Stimulated activated CD4-positive, alpha-beta T cell treated with anti-CD3 and anti-CD28 coated beads, Interleukin-15, amount 100 ng/mL, for 24 hours (primary cell): ENCODE measurements at regions not wholly inside any gene's neighbourhood (a gene's known extent, or its start where the extent isn't known, plus 50 kb on each side); places are given as distances from the start of the nearest gene placed in this dataset.

Experiments used
- DNase-seq: peaks from one replicate; pipeline ENCODE4 v3.0.0-alpha.2; 2020

DNA sequence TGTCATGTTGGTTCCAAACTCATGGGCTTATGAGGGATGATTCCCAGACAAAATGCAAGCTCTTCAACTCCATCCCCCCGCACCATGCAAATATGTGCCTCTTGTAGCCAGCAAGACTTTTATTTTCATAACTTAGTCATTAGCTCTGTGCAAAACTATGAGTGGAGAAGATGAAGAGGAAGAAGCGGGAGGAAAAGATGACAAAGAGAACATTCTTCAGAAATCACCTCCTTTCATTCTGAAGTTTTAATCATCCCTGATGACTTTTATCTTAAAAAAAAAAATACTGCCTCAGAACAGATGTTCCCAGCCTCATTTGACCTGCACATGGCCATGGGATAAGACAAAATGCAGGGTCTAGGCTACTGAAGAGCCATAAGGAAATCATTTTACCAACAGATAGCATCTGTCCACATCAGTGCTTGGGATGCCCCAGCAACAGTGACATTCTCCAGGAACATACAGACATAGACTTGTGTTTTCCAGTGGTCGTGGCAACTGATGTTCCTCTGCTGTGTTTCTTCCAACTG lies 145.5 kb downstream of the WNT5A start:
- no peak for DNase-seq

DNA sequence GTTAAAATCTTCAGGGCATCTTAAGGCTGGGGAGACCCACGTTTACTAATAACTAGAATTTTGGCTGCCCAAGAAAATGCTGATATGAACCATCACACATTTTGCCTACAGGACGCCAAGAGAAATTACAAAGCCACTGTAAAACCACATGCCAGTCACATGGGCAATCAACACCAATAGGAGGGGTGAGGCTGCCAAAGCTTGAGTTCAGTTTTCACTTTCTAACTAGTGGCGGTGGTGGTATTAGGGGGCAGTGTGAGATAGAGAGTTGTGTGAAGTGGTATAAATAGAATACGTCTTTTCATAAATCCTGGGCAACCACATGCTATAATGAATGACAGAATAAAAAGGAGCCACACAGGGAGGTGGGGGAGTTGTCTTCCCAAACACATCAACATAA lies 147.3 kb downstream of the WNT5A start:
- DNase-seq = no peak

DNA sequence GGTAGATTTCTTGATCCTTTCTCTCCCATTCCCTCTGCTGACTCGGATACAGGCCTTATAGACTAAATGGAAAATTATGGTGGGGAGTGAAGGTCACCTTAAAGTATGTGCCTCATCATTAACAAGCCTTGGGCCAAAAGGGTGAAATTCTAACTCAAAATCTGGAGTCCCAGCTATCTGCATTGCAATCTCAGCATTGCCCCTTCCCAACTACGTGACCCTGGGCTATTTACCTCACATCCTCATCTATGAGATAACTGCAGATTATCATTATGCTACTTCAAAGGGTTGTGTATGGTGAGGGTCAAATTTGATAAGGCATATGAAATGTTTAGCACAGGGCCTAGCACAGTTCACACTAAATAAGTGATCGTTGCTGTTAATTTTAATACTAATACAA lies 147.7 kb downstream of the WNT5A start:
- DNase-seq = no peak

DNA sequence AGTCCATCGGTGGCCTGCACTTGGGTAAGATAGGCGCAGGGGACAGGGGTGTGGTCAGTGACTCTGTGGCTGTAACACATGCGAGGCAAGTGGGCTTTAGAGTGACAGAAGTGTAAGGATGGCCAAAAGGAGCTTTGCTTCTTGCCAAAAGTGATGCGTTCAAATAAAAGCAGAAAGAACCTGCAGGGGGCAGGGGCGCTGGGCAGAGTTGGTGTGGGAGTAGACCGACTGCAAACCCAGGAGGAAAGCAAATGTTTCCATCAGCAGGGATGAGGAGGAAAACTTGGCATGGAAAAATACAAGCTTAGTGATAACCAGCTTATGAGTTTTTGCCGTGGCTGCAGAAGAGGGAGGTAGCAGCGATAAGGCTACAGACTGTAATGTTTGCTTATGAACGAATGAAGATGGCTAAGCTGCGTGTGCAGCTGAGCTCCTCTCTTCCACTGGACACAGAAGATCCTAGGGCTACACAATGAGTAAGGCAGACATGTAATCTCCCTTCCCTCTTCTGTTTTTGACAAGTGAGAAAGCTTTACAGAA lies 149.4 kb downstream of the WNT5A start:
- no peak for DNase-seq

DNA sequence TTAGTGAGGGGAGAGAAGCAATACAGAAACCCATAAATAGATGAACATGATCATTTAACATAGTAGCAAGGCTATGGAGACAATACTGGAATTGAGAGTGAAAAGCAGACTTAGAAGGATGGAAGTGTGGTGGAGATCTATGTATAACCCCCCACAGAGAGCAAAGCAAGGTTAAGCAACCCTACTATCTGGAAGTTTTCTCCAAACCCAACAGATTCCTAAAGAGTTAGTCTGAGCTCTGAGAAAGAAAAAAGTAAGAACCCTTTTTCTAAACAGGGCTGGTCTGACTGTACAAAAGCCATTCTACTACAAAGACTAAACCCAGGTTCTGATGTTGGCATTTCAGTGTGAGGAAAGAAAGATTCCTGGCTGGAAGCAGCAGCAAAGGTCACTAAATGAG lies 153.2 kb downstream of the WNT5A start:
- DNase-seq = no peak

DNA sequence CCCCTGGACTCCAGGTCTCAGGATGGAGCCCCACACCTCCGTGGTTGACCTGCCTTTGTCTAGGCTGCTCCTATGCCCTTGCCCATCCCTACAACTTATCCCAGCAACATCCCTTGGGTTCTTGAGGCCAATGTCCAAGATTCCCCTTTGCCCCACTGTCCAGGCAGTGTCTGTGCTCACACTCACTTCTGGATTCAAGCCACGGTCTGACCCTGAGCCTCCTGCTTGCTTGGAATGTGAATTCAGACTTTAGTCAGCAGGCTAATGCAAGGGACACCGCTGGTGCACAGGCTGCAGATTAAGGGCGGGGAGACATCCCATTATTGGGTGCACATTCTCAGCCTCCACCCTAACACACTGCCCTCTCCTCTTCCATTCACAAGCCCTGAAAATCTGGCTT lies 154.1 kb downstream of the WNT5A start:
- DNase-seq = no peak

DNA sequence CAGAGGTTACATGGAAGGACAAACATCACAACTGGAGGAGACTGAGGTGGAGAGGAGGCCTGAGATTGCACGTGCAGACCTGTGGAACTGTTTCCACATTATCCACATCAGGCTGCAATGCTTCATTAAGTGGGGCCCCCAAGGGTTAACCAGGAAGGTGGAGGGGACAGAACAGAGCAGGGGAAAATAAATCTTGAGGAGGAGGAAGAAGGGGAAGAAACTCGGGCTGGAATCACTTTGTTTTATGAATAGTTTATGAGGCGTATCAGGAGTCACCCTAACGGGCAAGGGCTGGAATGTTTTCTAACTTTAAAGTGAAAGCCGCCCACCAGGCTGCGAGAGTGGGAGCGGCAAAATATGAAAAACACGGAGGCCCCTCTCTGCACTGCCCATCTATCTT lies 154.9 kb downstream of the WNT5A start:
- no peak for DNase-seq

DNA sequence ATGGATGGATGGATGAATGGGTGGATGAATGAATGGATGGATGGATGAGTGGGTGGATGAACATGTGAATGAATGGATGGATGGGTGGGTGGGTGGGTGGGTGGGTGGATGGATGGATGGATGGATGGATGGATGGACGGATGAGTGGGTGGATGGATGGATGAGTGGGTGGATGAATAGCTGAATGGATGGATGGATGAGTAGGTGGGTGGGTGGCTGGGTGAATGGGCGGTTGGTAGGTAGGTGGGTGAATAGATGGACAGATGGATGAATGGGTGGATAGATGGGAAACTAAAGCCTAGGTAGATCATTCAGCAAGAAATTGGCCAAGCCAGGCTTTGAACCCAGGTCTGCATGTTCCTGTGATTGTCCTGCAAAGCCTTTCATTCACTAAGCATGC lies 155.6 kb downstream of the WNT5A start:
- DNase-seq = no peak

DNA sequence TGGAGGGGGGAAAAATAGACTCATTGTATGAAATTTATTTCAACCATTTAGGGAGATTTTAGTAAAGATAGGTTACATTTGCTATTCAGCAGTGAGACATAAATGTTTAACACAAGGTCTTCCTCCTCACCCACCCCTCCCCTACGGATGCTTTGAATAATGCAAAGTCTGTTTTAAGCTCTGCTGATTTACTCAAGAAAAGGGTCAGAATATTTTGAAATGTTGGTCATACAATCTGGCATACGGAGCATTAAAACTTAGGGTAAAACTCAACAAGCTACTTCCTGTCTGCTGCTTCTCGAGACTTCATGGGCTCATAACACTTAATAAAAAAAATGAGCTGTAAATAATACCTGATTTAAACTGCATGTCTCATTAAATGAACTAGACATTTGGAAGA lies 156.3 kb downstream of the WNT5A start:
- DNase-seq = no peak

DNA sequence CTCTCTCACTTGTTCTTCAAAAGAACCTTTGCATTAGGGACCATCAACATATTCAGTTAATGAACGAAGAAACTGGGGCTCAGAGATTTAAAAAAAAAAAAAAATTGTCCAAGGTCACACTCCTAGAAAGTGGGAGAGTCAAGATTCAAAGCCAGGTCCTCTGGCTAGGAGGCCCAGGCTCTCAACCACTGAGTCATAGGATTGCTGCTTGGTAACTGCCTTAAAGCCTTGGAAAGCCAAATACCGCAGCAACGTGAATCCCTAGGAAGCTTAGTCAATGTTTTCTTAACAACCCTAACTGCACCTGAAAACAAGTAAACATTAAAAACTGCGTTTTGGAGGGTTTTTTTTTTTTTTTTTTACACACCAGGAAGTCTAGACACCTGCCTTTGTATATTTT lies 156.8 kb downstream of the WNT5A start:
- no peak for DNase-seq

DNA sequence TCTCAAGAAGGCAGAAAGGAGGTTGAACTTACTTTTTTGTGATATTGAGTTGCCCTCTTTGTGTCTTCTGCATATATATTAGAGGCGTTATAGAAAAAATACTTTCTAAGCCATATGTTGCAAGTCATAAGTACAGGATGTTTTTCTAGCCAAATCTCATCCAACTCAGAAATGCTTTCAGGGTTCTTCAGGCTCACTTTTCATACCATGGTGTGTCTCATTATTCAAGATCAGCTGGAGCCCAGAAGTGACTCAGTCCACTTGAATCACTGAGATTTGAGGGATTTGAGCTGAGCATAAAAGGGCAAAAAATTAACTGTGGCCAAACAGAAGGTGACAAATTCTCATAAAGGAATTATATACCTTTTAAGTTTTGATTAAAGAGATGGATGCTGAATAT lies 157.3 kb downstream of the WNT5A start:
- no peak for DNase-seq

DNA sequence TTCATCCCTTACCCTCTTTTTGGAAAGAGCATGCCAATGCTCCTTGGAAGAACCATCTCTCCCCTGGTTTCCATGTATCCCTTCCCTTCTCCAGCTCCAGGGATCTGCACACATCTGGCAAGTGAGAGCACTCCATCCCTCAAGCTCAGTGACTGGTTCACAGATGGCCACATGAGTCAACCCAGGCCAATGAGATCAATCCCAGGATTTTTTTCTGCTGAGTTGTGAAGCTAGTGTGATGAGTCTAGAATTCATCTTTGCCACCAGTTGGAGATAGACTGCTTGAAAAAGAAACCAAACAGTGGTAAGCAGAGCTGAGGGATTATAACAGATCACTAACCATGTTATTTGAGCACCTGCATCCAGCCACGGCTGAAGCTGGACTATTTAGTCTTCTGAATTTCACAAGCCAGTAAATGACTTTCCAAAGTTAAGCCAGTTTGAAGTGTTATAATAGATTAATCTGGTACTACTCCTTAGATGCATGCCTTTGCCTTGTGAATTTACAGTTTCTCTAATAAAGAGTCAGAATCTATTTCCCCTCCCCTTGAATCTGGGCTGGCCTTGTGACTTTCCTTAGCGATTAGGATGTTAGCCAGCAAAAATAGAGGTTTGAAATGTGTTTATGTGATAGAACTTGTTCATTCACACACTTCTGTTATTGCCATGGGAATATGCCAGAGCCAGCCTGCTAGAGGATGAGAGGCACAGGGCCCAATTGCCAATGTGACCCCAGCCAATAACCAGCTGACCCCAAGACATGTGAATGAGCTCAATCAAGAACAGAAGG lies 159.8 kb downstream of the WNT5A start:
- no peak for DNase-seq

DNA sequence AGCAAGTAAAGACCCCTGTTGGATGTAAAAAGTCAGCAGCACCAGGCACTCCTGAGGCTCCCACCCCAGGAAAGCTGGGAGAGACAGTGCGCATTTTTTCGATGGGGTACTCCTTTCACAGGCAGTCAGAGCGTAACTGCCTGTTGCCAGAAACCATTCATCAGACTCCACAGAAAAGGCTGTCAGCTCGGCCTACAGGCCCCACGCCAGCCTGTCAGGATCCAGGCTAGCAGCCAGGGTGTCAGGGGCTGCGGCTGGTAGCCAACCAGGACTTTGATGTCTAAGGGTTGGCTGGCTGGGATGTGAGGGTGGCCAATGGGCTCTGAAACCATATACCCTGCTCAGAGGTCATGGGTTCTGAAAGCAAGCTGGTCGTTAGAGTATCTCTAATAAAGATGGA lies 164.5 kb downstream of the WNT5A start:
- DNase-seq = no peak

DNA sequence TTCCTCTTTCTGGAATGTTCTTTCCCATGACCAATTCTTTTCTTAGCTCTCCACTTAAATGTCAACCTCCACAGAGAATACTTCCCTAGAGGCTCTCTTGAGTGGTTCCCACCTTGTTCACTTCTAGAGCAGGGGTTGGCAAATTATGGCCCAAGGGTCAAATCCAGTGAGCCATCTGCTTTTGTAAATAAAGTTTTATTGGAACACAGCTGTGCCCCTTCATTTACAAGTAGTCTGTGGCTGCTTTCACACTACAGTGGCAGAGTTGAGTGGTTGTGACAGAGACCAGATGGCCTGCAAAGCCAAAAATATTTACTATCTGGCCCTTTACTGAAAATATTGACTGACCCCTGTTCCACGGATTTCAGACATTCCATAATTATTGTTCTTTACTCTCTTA lies 166.2 kb downstream of the WNT5A start:
- DNase-seq = no peak

DNA sequence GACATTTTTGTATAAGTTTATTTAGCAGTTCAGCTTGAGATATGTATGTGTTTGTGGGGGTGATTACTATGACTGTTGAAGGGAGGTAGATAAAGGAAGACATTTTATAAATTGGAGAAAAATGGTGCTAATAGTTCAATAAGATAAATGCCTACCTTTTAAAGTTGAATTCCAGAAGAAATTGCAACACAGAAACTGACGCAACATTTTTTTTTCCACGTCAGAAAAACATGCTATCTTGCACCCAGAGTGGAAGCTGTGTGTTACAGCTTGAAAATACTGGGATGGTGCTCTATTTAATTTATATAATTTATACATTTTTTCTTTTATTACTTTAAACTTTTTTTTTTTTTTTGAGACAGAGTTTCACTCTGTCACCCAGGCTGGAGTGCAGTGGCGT lies 171.7 kb downstream of the WNT5A start:
- DNase-seq = no peak

DNA sequence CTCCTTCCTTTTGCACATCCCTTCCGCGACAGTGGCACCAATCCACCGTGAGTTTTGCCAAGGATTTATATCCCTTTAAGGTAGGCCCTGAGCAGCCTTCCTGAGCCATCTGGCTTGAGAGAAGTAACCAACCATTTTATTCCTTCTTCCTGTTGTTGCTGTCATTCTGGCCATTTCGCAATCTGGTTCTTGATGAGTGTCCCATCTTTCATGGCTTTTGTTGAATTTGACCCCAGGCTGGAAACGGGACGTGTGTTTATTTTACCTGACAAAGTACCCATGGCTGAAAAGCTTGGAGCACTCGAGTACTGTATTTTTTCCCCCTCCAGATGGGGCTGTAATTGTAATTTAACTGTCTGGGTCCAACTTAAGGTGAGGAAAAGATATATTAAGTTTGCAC lies 173.4 kb downstream of the WNT5A start:
- no peak for DNase-seq

DNA sequence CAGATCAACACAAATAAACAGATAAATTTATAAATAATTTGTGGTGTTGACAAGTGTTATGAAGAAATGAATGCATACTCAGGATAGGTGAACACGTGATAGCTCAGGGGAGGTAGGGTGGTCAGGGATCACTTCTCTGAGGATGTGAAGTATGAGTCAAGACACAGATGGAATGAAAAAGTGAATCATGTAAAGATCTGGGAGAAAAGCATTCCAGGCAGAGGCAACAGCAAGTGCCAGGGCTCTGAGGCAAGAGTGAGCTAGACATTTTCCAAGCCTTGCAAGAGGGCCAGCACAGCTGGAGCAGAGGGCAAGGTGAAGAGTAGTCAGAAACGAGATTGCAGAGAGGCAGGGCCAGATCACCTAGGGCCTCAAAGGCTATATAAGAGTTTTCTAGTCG lies 177.8 kb downstream of the WNT5A start:
- DNase-seq = no peak

DNA sequence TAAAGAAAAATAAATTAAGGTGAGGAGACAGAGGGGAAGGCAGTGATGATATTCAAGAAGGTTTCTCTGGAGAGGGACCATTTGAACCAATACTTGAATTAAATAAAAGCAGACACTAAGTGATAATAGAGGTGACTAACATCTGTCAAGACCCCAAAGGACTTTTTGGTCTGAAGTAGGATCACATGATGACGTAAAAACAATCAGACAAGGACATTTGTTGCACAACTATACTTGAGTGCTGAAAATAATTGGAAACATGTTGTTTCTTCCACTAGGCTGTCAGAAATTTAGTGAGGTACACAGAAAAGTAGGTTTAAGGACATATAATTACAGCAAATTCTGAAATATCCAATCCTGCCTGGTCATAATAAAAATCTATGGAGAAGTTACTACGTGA lies 179.5 kb downstream of the WNT5A start:
- no peak for DNase-seq

DNA sequence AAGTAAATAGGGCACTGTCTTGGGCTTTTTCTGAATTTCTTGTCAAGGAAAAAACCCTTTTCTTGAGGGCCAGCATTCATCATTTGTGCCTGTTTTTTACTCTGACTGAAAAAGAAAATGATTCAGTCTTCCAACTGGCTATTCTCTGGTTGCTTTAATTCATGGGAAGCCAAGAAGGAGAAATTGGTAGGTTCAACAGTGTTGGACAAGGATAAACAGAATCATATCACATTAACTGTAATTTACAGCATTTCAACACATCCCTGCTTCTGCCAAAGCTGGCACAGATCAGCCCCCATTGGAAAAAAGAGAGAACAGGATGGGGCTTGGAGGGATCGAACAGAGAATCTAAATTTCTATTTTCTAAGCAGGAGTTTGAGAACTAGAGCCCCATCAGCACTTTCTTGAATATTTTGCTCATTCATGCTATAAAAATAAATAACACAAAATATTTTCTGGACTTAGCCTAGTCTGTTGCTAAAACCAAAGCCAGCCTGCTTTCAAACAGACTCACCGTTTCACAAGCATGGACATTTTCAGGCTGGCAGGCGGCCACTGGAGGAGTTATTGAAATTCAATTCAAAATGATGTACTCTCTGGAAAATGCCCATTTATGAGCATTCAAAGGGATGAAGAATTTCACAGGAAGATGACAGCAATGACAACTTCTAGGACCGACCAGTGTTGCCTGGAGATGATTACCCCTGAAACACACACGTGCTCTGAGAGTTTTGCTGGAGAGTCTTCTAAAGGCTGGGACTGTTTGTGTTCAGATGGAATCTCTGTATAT lies 181.2 kb downstream of the WNT5A start:
- no peak for DNase-seq

DNA sequence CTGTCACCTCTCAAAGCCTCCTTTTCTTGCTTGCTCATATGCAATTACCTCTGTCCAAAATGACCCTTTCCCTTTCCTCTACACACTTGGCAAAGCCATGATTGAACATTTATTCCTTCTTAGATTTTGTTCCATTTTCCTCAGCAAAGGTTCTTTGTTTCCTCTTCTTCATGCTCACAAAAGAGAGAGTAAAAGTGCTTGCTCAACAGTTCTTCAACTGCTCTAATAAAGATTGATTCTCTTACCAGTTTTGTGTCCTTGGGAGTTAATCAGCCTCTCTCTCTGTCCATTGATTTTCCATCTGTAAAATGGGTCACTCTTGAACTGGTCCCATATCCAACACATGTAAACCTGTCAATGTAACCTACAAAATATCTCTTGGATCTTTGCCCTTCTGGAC lies 186.4 kb downstream of the WNT5A start:
- DNase-seq = no peak

DNA sequence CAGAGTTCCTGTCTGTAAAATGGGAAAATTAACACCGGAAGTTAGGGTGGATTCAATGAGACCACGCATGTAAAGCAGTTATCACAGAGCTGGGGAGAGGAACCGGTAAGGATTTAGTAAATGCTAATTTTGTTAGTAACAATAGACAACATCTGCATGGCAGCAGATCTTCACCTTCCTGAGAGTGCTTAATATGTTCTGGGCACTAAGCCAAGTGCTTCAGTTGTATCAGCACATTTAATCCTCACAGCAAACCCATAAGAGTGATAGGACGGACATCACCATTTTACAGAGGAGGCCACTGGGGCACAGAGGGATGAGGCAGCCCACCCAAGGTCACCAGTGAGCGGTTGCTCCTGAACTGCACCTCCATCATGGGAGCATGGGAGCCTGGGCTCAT lies 189.4 kb downstream of the WNT5A start:
- DNase-seq = no peak

DNA sequence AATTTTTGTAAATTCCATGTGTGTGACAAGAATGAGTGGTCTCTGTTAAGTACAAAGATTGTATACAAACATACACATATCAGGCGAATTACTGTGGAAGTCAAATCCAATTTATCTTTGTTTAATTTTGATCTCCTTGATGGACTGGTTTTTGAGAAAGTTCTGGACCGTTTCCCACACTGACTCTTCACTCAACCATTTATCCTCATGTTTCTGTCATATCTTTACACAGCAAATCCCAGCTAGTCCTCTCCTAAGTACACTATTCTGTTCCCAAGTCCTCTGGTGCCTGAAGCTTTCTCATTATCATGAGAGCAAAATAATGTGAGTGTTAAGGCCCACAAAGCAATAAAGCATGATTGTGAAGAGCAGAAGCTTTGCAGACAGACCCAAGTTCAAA lies 189.9 kb downstream of the WNT5A start:
- DNase-seq = no peak

DNA sequence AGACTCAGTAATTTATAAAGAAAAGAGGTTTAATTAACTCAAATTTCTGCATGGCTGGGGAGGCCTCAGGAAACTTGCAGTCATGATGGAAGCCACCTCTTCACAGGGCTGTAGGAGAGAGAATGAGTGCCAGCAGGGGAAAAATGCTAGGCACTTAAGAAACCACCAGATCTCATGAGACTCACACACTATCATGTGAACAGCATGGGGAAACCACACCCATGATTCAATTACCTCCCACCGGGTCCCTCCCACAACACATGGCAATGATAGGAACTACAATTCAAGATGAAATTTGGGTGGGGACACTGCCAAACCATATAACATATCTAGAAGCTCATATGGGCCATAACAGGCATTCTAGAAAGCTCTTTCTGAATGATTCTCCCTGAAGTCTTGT lies 190.3 kb downstream of the WNT5A start:
- no peak for DNase-seq

DNA sequence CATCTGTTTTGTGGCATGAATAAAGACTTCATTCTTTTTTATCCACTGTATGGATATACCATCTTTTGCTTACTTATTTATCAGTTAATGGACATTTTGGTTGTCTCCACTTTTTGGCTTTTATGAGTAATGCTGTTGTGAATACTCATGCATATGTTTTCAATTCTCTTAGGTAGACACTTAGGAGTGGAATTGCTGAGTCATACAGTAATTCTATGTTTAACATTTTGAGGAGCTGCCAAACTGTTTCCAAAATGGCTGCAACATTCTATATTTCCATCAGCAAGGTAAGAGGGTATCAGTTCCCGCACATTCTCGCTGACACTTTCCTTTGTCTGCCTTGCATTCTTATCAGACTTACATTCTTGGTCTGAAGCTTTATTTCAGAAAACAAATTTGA lies 191.1 kb downstream of the WNT5A start:
- no peak for DNase-seq
